Stimulated activated CD8-positive, alpha-beta memory T cell treated with anti-CD3 and anti-CD28 coated beads, Interleukin-4, amount 100 ng/mL, for 1 hour (primary cell): ENCODE measurements at regions not wholly inside any gene's neighbourhood (a gene's known extent, or its start where the extent isn't known, plus 50 kb on each side); places are given as distances from the start of the nearest gene placed in this dataset.

ENCODE experiments used
- DNase-seq, 2 donors: peaks; one replicate each; pipeline ENCODE4 v3.0.0-alpha.2; 2020; ENCODE audit warnings: low read depth in 2 of 2, low spot score in 1 of 2

GRCh38 chrX:124518885-124519284, 172.5 kb downstream of the SH2D1A start:
- no peak for DNase-seq

GRCh38 chrX:124524852-124525251, 178.5 kb downstream of the SH2D1A start:
- DNase-seq, result no peak

DNA sequence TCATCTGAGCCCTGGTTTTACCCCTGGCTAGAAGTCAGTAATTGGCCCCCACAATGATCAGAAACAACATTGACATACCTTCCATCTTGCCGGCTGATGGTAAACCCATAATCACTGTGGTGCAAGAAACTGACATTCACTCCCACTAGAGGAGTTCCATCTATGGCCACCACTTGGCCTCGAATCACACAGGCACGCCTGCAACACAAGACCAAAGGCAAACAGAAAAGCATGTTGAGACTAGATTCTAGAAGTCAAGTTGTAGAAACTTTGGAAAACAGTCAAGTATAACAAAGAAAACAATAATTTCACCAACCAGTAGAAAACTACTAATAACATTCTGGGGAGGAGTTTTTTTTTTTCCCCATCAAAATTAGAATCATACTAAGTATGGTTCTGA, 183.4 kb downstream of the SH2D1A start:
- DNase-seq, result no peak

- DNase-seq, result no peak
Measured at GRCh38 chrX:124530803-124531202, 184.4 kb downstream of the SH2D1A start.

DNA sequence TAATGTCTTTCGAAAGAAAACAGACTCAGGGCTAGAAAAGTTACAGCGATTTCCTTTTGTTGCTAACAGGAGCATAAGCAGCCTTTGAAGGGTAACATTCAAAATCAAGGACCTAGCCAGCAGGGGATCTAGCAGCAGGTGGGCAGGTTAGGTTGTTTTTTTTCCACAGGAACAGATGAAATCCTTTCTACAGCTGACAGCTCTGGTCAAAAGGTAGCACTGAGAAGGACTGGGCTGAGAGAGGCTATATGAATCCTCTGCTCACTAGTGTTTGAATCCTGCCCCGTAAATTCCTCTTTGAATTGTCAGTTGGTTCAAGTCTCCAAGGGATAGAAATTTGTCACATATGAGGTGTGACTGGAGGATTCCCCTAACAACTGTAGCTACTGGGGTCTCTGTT, 188.2 kb downstream of the SH2D1A start:
- no peak for DNase-seq

DNA sequence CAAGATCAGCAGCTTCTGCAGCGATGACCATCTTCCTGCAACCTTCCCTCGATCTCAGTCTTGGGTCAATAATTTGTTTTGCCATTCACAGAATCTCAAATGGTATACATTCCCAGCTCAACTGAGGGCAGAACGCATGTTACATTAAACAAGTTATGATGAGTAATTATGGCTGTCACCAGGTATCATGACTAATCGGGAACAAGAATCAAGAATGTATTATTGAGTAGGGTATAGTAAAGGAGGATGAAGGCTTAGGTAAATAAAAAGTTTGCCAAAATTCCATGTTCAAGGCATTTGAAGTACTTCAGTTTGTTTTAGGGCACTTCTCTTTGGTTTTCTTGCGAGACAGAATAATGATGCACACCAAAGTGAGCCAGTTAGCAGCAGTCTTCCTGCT, 194.1 kb downstream of the SH2D1A start:
- no peak for DNase-seq

GRCh38 chrX:124548571-124548970, 202.2 kb downstream of the SH2D1A start:
- DNase-seq, result no peak

DNA sequence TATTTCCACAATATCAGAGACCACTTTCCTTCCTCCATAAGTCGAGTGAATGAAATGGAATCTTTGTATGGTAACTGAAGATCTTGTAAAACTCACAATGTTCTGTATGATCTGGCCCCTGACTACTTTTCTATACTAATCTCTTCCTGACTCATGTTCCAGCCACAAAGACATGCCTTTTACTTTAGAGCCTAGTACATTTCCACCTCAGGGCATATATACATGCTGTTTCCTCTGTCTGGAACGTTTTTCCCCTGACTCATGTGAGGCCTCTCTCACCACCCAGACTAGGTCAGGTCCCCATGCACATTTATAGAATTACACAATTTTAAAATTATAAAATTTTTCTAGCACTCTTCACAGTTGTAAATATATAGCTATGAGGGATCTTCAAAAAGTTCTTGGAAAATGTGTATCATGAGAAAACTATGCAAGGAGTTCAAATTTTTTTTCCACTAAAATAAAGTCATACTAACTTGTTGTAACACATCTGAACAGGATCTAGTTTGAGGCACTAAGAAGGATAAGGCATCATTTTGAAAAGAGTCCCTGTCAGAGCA, 208.8 kb downstream of the SH2D1A start:
- DNase-seq, result no peak

DNA sequence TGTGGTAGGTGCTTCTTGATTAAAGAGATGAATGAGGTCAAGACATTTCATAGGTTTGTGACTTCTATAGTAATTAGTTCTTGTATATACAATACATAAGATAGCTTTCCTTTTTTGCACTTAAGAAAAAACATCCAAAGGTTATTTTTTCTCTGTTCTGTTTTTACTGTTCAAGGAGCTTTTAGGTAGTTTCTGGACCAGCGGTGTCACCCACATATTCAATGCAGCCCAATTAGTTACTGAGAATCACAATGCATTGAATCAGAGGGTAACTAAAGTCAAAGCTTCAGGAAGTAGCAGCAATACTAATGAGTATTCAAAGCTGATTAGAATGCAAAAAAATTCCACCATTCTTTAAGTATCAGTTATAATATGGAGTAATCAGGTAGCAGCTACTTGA, 211.6 kb downstream of the SH2D1A start:
- DNase-seq, result no peak

GRCh38 chrX:124573468-124573867, 227.1 kb downstream of the SH2D1A start:
- no peak for DNase-seq

DNA sequence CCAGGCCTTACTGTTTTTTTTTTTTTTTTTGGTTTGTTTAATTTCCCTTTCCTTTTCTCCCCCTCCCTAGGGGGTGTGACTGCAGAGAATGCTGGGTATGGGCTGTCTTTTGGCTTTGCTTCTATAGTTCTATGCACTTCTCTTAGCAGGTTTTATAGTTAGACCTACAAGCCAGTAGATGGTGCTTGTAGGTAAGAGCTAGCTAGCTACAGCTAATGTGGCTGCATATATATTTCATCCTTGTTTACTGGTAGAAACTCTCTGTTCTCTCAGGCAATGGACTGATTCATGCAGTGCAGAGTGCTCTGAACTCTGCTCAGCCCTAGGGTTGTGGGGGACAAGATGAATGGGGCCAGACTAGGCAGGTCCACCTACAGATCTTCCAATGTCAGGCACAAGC, 246.4 kb downstream of the SH2D1A start:
- DNase-seq, result no peak

- no peak for DNase-seq
Measured at GRCh38 chrX:124594017-124594651, 247.8 kb downstream of the SH2D1A start.

- no peak for DNase-seq
Measured at GRCh38 chrX:124605511-124605910, 259.1 kb downstream of the SH2D1A start.

GRCh38 chrX:124606724-124607123, 260.4 kb downstream of the SH2D1A start:
- no peak for DNase-seq

DNA sequence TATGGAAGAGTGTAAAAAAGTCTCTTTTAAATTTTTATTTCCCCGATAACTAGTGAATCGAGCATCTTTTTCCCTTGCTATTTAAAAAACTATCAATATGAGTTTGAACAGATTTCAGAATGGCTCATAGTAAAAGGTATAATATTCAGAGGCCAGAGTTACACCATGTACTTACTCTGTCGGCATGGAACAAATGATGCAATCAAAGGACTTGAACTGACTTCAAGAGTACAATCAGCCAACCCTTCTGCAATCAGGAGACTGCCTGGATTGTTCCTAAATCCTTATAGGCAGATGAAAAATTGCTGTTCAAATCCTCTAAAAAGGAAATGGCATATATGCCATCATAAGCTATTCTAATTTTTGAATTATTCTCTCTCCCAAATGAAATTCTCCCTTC, 273.3 kb downstream of the SH2D1A start:
- DNase-seq, result no peak

DNA sequence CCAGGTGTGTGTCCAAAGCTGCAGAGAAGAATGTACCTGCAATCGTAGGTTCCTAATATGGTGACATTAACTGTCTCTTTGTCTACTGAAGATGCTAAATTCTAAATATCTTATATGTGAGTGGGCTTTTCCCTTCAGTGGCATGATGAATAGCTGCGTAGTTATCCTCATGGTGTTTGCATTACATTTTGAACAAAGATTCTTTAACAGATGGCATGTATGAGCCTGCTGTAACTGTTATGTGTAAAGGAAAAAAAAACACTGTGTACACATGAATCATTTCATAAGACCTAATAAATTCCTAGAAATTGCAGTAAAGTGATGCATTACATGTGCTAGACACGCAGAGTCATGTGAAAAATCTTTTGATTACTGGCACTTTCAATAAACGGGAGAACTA, 288.0 kb downstream of the SH2D1A start:
- DNase-seq, result no peak

DNA sequence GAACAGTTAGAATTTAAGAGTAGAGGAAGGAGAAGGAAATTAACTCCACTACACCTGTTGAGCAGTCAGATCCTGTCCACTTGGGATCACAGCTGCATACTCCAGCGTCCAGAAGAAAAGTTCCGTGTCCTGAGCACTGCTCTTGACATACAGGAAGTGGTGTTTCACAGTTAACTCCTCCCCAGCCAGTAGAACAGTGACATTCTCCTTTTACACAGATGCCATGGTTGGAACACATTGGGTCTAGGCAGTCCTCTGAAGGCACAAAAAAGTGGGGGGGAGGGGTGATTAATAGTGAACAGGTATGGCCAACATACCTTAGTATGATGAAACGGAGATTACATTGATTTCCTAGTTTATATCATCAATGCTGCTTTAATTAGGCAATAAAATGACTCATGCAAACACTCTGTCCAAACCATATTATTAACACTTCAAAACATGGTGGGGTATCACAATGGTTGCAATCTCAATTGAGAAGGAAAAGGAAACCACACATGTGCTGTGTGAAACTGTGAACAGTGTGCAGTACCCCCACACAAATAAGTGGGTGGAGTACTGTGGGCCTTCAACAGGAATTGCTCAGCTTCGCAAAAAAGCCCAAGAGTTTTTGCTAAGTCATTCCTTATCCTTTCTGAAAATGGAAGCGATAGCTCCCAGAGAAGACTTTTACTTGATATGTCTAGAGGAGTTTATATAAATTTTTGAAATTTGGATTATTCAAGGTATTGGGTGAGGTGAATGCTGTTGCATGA, 295.6 kb downstream of the SH2D1A start:
- no peak for DNase-seq

DNA sequence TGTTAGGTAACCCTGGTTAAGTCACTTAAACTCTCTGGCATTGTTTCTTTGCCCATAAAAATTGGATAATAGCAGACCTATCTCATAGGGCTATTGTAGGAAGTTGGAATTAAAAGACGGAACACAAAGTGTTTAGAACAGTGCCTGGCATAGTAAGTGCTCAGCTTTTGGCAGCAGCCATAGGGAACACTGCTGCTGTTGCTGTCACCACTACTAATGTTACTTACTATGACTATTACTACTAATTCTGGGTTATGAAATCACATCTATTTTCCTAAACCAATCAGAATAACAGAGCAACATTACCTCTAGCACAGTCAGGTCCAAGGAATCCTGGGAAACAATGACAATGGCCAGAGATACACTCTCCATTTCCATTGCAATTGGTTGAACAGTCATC, 300.0 kb downstream of the SH2D1A start:
- DNase-seq, result no peak

GRCh38 chrX:124651031-124651430, 304.7 kb downstream of the SH2D1A start:
- DNase-seq, result no peak

- no peak for DNase-seq
Measured at GRCh38 chrX:124665621-124666400, 319.4 kb downstream of the SH2D1A start.

DNA sequence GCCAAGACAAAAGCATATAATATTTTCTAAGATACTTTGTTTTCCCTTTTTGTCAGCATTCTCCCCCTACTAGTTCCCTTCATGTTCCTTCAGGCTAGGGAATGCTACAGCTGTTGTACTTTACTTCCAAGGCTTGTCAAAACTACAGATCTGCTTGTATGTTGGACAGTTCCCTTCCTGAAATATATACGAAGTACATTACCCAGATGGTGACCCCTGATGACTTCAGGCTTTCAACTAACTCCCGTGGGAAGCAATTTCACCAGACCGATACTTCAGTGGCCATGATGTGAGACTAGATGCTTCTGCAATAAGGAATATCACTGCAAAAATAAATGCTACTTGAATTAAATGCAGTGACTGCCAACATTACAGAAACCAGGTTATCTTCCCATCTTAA, 332.8 kb downstream of the SH2D1A start:
- no peak for DNase-seq

- DNase-seq, result no peak
Measured at GRCh38 chrX:124680287-124680686, 333.9 kb downstream of the SH2D1A start.
